RPMI7951 (cell line): ENCODE measurements at regions not wholly inside any gene's neighbourhood (a gene's known extent, or its start where the extent isn't known, plus 50 kb on each side); places are given as distances from the start of the nearest gene placed in this dataset.

Experiments
- DNase-seq: peaks from one replicate; pipeline ENCODE4 v3.0.0-alpha.2; 2012; ENCODE audit warnings: low read depth

DNA sequence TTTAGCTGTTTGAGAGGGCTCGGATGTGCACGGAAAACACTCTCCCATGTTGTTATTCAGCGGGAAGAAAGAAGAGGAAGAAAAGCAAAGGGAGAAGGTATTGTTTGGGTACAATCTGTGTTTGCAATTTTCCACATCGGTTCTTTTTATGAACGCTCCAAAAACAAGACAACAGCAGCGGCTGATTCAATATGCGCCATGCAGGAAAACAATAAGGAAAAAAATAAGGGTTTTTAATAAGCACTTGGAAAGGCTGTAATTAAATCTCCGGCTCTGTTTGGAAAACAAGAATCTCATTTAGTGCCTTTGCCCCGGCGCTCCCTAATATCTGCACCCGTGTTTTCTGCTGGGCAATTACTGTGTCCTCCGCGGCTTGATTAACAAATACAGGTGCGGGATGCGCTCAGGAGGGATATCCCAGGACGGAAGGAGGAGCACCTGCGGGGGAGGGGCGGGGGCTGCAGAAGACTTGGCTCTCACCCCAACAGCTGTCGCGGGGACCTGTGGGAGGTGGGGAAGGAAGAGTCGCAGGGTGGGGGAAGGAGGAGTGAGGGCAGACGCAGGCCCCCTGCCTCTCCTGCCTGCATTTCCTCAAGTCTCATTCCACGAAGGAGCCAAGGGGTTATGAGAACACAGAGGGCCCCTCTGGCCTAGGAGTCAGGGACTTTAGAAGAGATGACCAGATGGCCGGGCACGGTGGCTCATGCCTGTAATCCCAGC is 181.5 kb upstream of the PODXL start:
- no peak for DNase-seq

DNA sequence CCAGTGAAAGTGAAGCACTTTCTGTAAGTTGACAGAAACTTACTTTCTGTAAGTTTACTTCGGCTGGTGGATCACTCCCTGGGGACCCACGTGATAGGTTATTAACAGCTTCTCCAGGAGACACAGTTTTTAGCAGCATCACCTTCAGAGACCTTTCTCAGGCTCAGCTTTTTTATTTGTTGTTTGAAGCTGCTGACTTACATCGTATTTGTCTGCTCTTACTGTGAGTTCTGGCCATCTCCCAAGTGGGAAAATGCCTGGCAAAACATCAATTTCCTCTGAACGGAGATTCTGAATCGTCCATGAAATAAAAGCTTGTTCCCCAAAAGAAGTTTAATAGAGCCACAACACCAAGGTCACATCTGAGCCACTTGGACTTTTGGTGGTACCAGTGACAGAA is 178.7 kb upstream of the PODXL start:
- no peak for DNase-seq

DNA sequence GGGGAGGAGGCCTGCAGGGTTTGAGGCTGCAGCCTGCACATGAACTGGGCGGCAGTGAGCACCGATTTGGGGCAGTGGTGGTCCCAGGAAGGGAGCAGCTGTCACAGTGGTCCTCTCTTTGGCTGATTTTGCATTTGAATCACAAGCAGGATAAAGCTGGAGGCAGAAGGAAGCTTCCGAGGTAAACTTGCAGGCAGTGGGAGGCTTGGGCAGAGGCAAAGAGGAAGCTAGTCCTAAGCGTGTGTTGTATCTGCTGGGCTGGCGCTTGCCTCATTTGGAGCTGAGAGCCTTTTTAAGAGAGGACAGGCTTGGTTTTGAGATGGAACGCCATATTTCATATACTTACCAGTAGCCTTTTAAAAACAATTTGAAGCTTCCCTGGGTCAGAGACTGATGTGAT is 177.2 kb upstream of the PODXL start:
- no peak for DNase-seq

DNA sequence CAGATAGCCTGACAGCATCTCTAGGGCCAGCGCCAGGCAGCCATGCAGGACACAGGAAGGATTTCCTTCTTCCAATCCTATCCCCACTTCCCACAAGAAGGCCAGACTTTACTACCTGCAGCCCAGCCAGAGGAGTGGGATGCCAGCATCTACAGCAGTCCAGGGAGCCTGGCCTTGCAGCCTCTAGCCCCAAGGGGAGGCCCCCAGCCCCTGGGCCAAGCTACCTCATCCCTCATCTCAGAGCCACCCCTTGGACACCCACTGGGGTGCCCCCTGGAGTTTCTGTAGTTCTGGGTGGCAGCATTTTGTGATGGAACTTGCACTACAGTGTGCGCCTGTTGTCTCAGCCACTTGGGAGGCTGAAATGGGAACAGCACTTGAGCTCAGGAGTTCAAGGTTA is 170.8 kb upstream of the PODXL start:
- no peak for DNase-seq

DNA sequence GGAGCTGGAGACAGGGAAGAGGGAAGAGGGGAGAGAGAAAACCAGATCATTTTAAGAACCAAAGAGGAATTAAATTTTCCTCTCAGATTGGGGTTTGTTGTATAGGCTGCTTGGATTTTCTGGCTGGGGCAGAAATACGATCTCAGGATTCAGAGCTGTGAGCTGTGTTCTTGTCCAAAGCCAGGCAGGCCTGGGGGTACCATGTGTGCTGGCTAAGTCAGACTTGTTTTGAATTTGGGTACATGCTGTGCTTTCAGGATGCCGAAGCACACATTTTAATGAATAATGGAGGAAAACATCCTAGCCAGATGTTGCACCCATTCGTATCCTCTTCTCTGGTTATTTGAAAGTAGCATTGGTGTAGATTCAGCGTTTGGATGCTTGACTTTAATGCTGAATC is 170.3 kb upstream of the PODXL start:
- DNase-seq, result no peak

DNA sequence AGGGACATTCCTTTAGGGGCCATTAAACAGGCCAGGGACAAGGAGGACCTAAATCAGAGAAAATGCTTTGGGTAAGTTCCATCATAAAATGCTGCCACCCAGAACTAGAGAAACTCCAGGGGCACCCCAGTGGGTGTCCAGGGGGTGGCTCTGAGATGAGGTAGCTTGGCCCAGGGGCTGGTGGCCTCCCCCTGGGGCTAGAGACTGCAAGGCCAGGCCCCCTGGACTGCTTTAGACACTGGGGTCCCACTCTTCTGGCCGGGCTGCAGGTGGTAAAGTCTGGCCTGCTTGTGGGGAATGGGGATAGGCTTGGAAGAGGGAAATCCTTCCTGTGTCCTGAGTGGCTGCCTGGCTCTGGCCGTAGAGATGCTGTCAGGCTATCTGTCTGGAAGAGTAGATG is 169.6 kb upstream of the PODXL start:
- no peak for DNase-seq

DNA sequence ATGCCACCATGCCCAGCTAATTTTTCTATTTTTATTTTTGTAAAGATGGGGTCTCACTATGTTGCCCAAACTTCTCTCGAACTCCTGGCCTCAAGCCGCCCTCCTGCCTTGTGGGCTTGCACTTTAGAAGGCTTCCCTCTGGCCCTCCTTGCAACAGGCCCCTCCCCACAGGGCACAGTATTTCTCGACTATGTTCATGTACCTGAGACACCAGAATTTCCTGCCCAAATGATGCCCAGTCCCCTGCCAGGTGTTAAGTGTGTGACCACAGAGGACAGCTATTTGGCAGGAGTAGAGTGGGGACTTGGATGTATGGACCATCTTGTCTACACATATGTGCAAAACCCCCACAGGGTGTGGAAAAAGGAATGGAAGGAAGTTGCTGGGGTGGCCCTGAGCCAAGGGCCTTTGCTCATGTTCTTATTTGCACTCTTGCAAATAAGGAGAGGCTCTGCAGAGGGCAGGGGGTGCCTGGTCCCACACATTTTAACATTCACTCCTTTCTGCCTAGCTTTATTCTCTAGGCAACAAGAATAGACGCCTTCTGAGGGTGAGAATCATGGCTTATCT is 168.4 kb upstream of the PODXL start:
- DNase-seq, result no peak

DNA sequence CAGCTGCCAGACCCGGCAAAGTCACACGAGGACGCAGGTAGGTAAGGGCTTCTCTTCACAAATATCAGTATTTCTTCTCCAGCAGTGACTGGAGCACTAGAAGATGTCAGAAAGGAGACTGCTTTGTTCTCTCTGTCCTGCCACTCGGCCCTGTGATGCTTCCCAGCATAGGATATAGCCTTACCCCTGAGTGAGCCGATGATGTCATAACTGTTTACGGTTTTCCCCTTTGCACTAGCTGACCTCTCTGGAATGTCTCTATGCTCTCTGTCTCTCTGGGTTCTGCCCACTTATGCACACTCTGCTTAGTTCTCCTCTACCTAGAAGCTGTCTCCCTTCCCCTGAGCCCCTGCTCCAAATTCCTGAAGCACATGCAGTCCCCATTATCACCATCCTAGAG is 167.5 kb upstream of the PODXL start:
- peak; percentile 28 for DNase-seq

DNA sequence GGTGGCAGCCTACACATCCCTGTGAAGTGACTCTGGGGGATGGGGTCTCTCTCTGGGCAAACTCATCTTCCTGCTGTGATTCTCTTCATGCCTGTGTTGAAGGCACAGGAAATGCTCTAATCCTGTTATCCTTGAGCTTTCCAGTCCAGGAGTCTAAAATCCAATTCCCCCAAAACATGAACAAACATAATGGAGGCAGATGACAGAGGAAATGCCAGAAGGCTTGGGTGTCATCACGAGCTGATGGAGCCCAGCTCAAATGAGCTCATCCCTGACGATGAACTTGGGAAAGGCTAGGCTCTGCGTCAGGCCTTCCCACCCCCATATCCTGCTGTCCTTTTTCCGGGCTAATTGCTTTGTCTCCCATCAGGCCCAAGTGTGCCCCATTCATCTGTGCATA is 165.9 kb upstream of the PODXL start:
- DNase-seq, result no peak

DNA sequence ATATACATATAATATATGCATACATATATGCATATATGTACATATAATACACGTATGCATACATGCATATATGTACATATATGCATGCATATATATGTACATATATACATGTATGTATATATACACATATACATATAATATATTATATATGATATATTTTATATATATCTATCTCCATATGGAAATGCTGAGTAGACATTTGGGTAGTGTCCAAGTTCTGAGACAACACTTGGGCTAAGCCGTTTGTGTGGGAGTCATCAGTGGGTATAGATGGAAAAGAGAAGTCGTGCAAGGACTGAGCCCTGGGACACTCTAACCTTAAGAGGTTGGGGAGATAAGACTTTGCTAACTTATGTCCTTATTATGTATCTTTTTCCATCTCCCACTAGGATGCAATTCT is 165.2 kb upstream of the PODXL start:
- no peak for DNase-seq

DNA sequence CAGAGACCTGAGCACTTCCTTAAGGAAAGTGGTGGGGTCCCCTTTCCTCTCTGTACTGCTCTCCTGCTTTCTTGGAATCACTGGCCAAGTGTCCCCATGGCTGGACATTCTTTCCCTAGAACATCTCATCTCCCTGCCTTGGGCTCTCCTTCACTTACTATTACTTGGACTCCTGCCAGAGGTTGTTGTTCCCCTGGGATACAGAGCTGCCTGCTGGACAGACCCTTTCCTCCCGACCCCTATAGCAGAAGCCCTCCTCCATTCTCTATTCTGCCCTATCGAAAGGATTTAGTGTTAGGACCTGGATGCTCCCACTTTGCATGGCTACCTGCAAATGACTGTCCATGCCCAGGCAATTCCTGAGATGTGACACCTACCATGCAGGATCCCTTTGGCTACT is 164.3 kb upstream of the PODXL start:
- no peak for DNase-seq

DNA sequence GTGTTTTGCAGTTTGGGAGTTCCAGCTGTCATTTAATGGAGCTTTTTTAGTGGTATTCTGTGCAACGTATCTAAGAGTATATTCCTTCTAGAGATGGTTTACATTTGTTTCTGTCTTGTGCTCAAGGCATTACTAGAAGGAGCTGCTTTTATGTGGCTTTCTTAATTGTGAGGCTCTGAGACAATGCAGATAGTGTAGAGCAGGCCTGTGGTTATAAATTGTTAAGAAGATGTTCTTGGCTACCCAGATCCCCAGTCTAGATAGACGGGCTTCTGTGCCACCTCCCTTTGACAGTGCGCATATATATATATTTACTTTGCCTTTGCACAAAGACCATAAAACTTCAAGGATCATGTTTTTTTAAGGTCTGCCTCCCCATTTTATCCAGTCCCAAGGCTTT is 160.8 kb upstream of the PODXL start:
- DNase-seq, result no peak

DNA sequence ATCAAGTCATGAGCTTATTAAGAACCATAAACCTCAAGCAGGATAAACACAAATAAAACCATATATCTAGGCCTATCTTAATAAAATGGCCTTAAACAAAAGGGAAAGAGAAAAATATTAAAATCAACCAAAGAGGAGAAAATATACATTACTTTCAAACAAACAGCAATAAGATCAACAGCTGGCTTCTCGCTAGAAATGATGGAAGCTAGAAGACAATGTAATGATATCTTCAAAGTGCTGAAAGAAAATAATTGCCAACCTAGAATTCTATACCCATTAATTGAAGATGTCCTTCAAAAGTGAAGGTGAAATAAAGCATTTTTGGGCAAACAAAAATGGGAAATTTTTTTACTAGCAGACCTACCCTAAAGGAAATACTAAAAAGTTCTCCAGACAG is 142.9 kb upstream of the PODXL start:
- DNase-seq, result no peak

DNA sequence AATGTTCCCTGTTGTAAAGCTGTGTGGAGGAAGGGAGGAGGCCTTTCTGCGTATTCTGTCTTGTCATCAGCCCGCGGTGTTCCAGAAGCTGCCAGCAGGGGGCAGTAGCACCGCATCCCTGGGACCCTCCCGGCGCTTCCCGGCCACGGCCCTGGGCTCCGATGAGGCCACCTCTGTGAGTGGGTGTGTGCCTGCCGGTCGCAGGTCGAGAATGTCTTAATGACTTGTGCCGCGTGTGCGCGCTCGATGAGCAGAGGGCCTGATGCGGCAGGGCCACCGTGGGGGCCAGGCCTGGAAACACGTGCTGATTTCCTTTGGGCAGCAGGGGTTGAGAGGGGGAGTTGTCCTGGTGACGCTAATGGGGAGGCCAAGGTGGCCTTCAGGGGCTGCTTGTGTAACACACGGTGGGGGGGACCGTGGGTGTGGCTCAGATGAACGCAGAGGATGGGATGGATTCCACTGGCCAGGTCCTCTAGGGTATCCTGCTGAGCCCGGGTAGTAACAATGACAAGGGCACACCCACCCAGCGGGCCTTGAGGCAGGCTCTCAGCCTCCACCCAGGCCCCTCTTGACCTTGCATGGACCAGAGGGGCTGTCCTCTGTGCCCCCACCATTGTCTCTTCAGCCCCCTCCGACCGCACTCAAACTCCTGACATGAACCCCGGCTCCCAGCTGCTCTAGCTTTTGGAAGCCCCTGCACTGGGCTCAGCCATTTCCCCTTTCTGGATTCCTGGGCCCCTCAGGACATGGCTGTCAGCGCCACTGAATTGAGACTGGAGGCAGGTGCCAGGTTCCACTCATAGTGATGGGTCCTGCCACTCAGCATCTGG is 135.9 kb upstream of the PODXL start:
- DNase-seq, result peak; percentile 35

DNA sequence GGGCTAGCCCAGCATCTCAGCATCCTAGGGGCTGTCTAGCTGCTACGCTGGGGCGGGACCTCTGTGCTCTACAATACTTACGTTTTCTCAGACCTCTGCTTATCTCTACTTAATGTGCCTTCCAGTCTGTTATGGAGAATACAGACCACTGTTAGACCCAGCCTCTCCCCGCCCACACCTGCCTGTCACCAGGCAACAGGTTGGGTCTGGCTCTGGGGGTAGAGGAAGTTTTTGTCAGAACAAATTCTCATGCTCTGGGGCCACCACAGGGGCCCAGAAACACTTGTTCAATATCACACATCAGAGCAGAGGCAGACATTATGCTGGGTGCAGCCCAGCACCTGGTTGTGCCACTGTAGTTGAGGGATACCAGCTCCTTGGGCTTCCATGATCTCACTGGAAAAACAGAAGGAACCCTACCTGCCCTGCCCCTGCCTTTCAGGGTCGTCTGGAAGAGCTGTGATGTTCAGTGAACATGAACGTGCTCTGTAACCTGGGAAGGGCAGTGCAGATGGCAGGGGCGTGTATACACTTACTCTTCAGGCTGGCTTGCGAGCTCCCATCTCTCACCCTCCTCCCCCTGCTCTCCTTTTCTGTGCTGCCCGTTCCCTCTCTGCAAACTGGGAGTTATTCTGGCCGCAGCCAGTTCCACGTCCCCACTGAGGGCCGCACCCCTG is 135.2 kb upstream of the PODXL start:
- DNase-seq, result no peak

DNA sequence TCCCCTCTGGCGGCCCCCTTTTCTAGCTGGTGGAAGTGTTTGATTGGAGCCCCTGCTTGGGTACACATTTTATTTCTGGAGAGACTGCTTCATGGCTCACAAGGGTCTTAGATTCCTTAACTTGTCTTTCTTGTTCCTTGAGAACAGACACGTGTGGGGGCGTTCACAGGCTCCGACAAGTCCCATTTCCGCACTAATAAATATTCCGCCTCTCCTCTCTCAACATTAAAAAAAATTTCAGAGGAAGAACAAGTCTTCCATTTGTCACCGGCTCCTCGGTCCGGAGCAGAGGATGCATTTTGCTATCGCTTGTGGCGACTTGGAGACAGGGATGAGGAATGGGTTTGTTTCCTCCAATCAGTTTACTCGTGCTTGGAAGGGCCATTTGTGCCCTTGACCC is 134.0 kb upstream of the PODXL start:
- no peak for DNase-seq

DNA sequence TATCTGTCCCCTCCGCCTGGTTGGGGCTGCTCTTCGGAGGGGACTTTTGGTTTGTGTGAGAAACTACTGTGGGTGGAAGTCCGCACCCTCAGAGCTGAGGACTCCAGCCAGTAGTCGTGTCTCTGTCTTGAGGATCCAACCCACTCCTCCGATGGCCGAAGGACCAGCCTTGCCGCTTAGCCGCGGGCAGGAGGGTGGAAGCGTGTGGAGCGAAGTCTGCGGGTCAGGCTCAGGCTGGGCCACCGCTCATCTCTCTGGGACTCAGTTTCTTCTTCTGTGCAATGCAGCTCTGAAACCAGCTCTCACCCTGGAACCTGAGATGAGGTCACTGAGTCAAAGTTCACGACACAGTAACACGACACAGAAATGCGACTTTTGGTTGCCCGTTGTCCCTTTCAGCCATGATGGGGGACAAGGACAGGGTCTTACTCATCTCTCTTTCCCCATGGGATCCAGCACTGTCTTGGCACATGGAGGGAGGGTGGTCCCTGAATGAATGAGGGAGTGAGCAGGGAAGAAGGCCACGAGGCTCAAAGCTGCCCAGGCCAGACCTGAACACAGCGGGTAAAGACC is 133.3 kb upstream of the PODXL start:
- DNase-seq, result no peak

DNA sequence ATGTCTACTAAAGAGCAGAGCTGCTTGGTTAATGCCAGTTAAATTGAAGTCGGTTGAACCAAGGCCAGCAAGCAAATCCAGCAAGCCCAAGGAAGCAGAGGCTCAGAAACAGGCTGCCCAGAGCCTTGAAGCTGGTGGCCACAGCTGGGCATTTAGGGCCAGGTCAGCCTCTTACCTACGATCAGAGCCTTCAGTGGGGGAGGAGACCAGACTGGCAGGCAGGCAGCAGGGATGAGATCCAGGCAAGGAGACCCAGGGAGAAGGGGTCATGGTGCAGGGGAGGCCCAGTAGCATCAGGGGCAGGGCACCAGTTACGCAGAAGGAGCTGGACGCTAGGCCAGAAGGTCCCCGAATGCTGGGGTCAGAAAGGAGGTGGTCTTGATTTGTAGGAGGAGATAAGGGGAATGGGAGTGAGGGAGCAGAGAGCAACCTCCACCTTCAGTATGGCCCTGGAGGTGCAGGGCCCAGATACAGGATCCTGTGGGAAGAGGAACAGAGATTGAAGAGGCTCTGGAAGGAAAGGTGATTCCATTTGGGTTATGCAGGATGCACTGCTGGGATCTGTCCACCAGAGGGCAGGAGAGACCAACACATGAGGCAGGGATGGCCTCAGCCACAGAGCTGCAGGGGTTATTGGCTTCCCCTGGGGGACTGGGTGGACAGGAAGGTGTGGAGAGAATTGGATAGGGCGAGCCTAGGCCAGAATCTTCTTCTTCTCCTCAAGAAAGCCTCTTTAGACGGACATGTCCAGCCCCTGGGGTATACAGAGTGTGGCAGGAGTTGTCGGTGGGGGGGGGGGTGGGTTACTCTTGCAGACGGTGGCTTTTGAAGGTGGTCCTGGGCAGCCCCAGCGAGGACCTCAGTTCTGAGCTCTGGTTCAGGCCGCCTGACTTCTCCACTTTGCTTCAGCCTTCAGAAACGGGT is 132.6 kb upstream of the PODXL start:
- peak; percentile 58 for DNase-seq

DNA sequence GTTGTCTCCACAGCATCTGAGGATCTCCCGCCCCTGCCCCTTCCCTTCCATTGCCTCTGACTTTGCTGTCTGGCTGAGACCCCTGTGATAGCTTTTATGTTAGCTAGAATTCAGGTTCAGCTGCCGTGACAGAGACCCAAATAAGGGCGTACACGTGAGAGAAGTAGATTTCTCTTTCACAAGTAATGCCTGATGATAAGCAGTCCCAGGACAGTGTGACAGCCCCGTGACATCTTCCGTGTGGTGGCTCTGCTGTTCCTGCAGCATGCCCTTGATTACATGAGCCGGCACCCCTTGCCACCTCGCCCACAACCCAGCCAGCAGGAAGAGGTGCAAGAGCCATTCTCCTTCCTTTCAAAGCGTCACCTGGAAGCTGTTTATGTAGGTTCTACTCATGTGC is 130.9 kb upstream of the PODXL start:
- DNase-seq, result no peak

DNA sequence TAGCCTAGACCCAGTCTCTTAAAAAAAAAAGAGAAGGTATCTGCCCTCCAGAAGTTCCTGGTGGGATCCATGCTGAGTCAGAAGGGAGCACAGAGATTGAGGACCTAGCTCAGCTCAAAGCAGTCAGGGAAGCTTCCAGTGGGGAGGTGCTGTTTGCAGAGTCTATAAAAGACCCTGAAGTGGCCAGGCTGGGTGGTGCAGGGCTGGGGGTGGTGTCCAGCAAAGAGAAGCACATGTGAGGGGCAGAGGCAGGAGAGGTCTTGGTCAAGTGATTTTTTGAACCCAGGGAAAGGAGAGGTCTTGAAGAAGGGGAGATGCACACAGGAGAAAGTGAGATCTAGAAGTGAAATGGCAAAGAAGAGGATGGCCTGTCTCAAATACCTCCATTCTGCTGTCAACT is 130.4 kb upstream of the PODXL start:
- DNase-seq, result no peak

DNA sequence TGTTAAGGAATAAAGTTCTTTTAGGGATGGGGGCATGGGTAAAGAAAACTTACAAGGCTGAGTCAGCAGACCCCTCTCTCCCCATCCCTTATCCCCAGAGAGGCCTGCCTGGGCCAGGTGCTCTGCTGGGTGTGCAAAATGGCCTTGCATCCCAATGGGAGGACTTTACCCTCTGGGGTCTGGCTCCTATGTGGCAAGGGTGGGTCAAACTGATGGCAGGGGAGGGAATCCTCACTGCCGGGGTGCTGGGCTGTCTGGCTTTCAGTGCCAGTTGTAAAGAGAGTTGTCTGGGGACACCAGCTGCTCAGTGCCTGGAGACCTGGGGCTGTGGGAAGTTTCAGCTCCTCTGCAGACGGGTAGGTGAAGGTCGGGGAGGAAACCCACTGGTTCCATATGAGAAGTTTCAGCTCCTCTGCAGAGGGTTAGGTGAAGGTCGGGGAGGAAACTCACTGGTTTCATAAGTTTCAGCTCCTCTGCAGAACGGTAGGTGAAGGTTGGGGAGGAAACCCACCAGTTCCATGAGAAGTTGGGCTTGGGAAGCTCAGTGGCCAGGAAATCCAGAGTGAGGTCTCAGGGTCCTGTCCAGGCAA is 127.2 kb upstream of the PODXL start:
- no peak for DNase-seq
